ENCODE measurements at regions not wholly inside any gene's neighbourhood (a gene's known extent, or its start where the extent isn't known, plus 50 kb on each side); places are given as distances from the start of the nearest gene placed in this dataset.

DNA sequence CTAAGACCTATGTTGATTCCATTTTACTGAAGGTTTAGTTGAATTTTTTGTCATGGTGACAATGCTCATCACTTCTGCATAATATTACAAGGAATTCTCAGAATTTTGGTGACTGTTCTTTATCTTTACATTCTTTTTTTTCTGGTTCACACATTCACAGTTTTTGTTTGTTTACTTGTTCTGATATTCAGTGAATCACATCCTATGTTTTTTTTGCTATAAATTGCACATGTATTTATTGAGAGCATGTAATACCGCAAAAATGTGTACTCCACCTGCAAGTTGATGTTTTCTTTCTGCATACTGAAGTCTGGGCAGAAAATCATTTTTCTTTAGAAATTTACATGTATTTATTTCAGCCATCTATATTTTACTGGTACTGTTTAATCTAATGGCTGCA lies 261.9 kb upstream of the CDH10 start (continued):
- no peak for TF ChIP-seq RNF2 (IDR thresholded peaks at IDR 0.05; ENCODE audit: borderline replicate concordance, low read depth, low read length, missing control alignments, poor library complexity, severe bottlenecking)
- no peak for TF ChIP-seq RAD21 (IDR thresholded peaks at IDR 0.05 in 1 of 2, conservative IDR thresholded peaks at IDR 0.05 in 1 of 2; ENCODE audit: low read depth in 2 of 2, low read length in 2 of 2)
- TF ChIP-seq ASH2L (IDR thresholded peaks at IDR 0.05; ENCODE audit: low read length): no peak

Measured in H1 (cell line).